Loucy (cell line): ENCODE measurements at regions not wholly inside any gene's neighbourhood (a gene's known extent, or its start where the extent isn't known, plus 50 kb on each side); places are given as distances from the start of the nearest gene placed in this dataset.

Experiments used
- CTCF ChIP-seq: fragments of 200-600 bp; sonication (generic); conservative IDR thresholded peaks from 2 replicates; pipeline ENCODE4 v1.5.1; 2014; ENCODE audit warnings: mild to moderate bottlenecking, antibody characterized with exemption, low read length
- EZH2phosphoT487 ChIP-seq: fragments of 200-600 bp; IDR thresholded peaks from 2 replicates; pipeline ENCODE4 v1.6.1; 2018; ENCODE audit warnings: antibody characterized with exemption, mild to moderate bottlenecking, moderate library complexity, borderline replicate concordance

- TF ChIP-seq CTCF, result no peak
- no peak for TF ChIP-seq EZH2phosphoT487
Measured at GRCh38 chr4:100124715-100125114, 65.6 kb downstream of the DDIT4L start.
